Glutamatergic neuron (in vitro differentiated cells): ENCODE measurements at regions not wholly inside any gene's neighbourhood (a gene's known extent, or its start where the extent isn't known, plus 50 kb on each side); places are given as distances from the start of the nearest gene placed in this dataset.

Source experiments
- DNase-seq: peaks from one replicate; pipeline ENCODE4 v3.0.0; 2022
- H3K27ac Mint-ChIP-seq: one replicate; pipeline ENCODE4 v1.8.0; 2020; ENCODE audit warnings: mild to moderate bottlenecking, mixed read lengths, inconsistent platforms; ENCODE audit not compliant: unreplicated experiment
- H3K27me3 Mint-ChIP-seq: one replicate; pipeline ENCODE4 v1.8.0; 2020; ENCODE audit warnings: mild to moderate bottlenecking, moderate library complexity, mixed read lengths, inconsistent platforms; ENCODE audit not compliant: unreplicated experiment
- H3K36me3 Mint-ChIP-seq: one replicate; pipeline ENCODE4 v1.8.0; 2020; ENCODE audit warnings: mild to moderate bottlenecking, mixed read lengths, inconsistent platforms; ENCODE audit not compliant: unreplicated experiment
- H3K4me1 Mint-ChIP-seq: one replicate; pipeline ENCODE4 v1.8.0; 2020; ENCODE audit warnings: mild to moderate bottlenecking, low read depth, mixed read lengths, inconsistent platforms; ENCODE audit not compliant: unreplicated experiment
- H3K4me3 Mint-ChIP-seq: one replicate; pipeline ENCODE4 v1.8.0; 2020; ENCODE audit warnings: mild to moderate bottlenecking, mixed read lengths, inconsistent platforms; ENCODE audit not compliant: unreplicated experiment
- H3K9me3 Mint-ChIP-seq: one replicate; pipeline ENCODE4 v1.8.0; 2020; ENCODE audit warnings: mild to moderate bottlenecking, moderate library complexity, mixed read lengths, inconsistent platforms; ENCODE audit not compliant: unreplicated experiment
- TF ChIP-seq, protein P1 (sequence below): fragments of 200-600 bp; sonication (generic); IDR thresholded peaks from one replicate; pipeline ENCODE4 v1.5.0; 2021; ENCODE audit not compliant: partially characterized antibody, unreplicated experiment

DNA sequence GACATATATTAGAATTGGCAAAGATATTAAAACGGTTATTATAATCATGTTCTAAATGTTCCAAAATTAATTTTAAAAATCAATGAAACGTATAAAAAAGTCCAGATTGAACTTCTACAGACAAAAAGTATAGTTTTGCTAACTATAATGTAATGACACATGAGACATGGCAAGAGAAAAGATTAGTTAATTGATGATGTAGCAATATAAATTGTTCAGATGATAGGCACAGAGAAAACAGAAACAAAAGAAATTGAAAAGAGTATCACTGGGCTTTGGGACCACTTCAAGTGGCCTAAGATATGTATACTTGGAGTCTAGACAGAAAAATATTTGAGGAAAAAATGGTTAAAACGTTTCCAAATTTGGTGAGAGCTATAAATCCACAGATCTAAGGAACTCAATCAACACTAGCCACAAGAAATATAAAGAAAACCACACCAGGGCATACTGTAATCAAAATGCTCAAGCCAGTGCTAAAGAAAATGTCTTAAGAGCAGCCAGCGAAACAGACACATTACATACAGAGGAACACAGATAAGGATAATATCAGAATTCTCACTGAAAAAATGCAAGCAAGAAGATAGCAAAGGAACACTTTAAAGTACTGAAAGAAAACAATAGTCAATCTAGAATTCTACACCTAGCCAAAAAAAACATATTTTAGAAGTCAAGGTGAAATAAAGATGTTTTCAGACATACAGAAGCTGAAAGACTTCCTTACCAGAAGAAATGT, 172.6 kb upstream of the FOXQ1 start:
- Mint-ChIP-seq H3K9me3 (no peaks in the 10 kb centered on the region), H3K36me3 (peaks cover 8% of the 10 kb centered on the region), H3K27me3 (no peaks in the 10 kb centered on the region), H3K4me3 (no peak overlapping the region), H3K4me1 (peaks cover 1% of the 10 kb centered on the region), H3K27ac (no peak overlapping the region)
- TF ChIP-seq, protein P1, sequence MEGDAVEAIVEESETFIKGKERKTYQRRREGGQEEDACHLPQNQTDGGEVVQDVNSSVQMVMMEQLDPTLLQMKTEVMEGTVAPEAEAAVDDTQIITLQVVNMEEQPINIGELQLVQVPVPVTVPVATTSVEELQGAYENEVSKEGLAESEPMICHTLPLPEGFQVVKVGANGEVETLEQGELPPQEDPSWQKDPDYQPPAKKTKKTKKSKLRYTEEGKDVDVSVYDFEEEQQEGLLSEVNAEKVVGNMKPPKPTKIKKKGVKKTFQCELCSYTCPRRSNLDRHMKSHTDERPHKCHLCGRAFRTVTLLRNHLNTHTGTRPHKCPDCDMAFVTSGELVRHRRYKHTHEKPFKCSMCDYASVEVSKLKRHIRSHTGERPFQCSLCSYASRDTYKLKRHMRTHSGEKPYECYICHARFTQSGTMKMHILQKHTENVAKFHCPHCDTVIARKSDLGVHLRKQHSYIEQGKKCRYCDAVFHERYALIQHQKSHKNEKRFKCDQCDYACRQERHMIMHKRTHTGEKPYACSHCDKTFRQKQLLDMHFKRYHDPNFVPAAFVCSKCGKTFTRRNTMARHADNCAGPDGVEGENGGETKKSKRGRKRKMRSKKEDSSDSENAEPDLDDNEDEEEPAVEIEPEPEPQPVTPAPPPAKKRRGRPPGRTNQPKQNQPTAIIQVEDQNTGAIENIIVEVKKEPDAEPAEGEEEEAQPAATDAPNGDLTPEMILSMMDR, result no peak
- DNase-seq, result no peak

DNA sequence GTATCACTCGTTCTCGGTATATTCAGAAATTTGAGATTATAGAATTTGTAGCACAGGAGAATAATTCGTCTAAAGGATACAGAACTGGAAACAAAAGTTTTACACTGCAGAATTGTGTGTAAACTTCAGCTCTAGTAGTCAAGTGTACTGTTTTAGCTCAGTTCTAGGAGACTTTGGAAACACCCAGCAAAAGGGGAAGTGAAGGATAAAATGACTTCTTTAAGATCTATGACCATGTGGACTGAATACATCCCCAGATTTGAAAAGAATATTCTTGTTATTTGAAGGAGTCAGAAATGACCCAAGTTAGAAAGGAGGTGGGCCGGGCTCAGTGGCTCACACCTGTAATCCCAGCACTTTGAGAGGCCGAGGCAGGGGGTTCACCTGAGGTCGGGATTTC, 174.0 kb upstream of the FOXQ1 start:
- Mint-ChIP-seq H3K4me1 (peaks cover 1% of the 10 kb centered on the region), H3K9me3 (no peaks in the 10 kb centered on the region), H3K27me3 (peaks cover 3% of the 10 kb centered on the region), H3K4me3 (no peak overlapping the region), H3K36me3 (peaks cover 8% of the 10 kb centered on the region), H3K27ac (no peak overlapping the region)
- DNase-seq, result no peak
- TF ChIP-seq, protein P1, result no peak

DNA sequence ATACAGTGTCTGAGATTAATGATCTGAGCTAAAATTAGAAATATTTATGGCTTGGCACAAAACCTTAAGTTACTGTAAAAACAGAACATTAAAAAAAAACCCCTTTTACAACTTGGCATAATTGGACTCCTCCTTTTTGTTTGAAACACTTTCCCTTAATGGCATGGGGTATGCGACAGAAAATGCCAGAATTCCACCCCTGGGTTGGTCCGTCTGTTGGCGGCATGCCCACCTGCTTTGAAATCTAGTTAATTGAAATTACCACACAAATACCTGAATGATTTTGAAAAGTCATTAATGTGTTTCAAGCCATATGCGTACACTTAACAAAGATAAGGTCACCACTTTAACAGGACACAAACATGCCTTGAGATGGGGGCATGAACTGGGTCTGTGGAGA, 175.1 kb upstream of the FOXQ1 start:
- Mint-ChIP-seq H3K27ac (no peak overlapping the region), H3K36me3 (peaks cover 8% of the 10 kb centered on the region), H3K9me3 (no peaks in the 10 kb centered on the region), H3K4me1 (peaks cover 6% of the 10 kb centered on the region), H3K4me3 (no peak overlapping the region), H3K27me3 (peaks cover 3% of the 10 kb centered on the region)
- DNase-seq, result no peak
- TF ChIP-seq, protein P1, result no peak

DNA sequence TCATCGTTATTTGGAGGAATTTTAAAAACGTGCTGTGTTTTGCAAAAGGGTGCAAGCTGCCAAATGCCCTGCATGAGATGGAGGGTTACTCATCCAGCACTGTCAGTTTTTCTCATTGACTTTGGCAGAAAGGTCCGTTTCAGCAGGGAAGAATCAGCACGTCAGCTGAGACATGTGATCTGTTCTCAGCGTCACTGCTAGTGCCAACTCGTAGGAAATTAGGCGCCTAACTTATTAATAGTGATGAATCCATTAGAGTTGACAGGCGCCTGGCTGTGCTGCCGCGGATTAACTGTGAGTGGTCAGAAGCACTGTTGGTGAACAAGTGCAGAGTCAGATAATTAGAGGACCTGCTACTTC, 175.5 kb upstream of the FOXQ1 start:
- H3K9me3 Mint-ChIP-seq, result no peaks in the 10 kb centered on the region
- TF ChIP-seq, protein P1, result no peak
- no peak for DNase-seq
- H3K27ac Mint-ChIP-seq, result no peak overlapping the region
- peaks cover 10% of the 10 kb centered on the region for H3K4me1 Mint-ChIP-seq
- peaks cover 3% of the 10 kb centered on the region for H3K27me3 Mint-ChIP-seq
- peaks cover 8% of the 10 kb centered on the region for H3K36me3 Mint-ChIP-seq
- H3K4me3 Mint-ChIP-seq, result no peak overlapping the region

DNA sequence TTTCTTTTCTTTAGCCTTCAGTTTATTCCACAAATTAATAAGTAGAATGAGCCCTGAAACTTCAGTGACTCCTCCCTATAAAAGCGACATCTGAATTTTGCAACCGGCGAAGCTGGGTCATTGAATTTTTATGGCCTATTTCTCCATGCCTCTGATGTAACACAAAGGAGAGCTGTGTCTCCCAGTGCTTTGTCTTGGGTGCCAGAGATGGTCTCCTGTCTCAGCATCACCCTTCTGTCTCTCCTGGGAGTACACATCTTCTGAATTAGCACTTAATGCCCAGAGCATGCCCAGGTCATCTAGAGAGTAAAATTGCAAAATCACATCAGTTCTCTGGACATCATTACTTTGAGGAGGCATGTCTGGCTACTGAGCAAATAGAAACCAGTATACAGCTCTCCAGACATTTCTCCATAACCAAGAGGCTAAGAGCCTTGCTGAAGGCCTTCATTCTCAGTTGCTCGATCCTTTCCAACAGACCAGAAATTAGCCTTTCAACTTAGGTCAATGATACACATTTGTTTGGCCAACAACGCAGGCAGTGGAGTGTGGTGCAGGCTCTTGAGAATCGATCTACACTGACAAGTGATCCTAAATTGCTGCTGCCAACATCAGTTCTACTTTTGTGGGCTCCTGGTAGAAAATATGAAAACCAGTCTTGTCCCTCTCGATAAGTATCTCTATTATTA, 176.0 kb upstream of the FOXQ1 start:
- TF ChIP-seq, protein P1, result no peak
- no peak for DNase-seq
- H3K4me3 Mint-ChIP-seq, result no peak overlapping the region
- no peak overlapping the region for H3K27ac Mint-ChIP-seq
- H3K4me1 Mint-ChIP-seq, result peaks cover 14% of the 10 kb centered on the region
- no peaks in the 10 kb centered on the region for H3K9me3 Mint-ChIP-seq
- H3K27me3 Mint-ChIP-seq, result peaks cover 3% of the 10 kb centered on the region
- peaks cover 8% of the 10 kb centered on the region for H3K36me3 Mint-ChIP-seq
